ENCODE measurements at regions not wholly inside any gene's neighbourhood (a gene's known extent, or its start where the extent isn't known, plus 50 kb on each side); places are given as distances from the start of the nearest gene placed in this dataset.

DNA sequence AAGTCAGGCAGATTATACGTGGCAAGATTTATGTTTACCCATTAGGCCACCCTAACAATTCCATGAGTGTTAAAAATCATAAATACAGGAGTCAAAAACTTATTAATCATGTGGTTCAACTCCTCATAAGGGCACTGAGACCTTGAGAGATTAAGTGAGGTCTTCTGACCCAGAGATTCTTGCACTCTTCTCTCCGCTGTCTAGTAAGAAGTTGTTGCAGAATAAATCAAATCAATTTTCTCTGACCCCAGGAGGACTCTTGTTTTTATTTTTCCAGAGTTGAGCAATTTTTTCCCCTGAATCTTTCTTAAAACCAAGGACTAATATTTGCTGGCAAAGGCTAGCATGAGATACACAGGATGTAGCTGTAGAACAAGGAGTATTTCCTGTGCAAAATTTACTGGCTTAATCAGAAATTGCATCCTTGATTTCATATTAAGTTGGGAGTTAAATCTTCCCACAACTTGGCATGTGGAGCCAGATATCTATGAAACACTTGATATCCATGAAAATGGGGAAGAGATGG is 90.9 kb upstream of the PTHLH start:
- TF ChIP-seq, protein P1, sequence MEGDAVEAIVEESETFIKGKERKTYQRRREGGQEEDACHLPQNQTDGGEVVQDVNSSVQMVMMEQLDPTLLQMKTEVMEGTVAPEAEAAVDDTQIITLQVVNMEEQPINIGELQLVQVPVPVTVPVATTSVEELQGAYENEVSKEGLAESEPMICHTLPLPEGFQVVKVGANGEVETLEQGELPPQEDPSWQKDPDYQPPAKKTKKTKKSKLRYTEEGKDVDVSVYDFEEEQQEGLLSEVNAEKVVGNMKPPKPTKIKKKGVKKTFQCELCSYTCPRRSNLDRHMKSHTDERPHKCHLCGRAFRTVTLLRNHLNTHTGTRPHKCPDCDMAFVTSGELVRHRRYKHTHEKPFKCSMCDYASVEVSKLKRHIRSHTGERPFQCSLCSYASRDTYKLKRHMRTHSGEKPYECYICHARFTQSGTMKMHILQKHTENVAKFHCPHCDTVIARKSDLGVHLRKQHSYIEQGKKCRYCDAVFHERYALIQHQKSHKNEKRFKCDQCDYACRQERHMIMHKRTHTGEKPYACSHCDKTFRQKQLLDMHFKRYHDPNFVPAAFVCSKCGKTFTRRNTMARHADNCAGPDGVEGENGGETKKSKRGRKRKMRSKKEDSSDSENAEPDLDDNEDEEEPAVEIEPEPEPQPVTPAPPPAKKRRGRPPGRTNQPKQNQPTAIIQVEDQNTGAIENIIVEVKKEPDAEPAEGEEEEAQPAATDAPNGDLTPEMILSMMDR (conservative IDR thresholded peaks at IDR 0.05) = no peak
- no peak overlapping the region for H3K27ac ChIP-seq

DNA sequence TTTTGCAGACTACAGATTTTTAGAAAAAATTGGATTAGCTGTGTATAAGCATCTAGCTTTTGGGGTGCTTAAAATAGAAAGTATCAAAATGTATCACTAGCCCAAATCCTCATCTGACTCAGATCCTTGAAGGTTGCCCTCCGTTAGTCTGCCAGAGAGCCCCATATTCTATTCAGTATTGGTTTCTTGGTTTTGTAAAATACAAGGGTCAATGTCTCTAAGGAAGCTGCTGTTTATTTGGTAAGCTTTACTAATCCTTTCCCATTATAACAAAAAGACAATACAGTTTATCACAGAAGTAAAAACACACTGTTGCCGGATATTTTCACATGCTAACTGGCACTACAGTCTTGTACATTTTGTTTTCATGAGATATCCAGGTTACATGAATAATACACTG is 92.8 kb upstream of the PTHLH start:
- TF ChIP-seq, protein P1 (conservative IDR thresholded peaks at IDR 0.05) = no peak
- H3K27ac ChIP-seq = no peak overlapping the region

DNA sequence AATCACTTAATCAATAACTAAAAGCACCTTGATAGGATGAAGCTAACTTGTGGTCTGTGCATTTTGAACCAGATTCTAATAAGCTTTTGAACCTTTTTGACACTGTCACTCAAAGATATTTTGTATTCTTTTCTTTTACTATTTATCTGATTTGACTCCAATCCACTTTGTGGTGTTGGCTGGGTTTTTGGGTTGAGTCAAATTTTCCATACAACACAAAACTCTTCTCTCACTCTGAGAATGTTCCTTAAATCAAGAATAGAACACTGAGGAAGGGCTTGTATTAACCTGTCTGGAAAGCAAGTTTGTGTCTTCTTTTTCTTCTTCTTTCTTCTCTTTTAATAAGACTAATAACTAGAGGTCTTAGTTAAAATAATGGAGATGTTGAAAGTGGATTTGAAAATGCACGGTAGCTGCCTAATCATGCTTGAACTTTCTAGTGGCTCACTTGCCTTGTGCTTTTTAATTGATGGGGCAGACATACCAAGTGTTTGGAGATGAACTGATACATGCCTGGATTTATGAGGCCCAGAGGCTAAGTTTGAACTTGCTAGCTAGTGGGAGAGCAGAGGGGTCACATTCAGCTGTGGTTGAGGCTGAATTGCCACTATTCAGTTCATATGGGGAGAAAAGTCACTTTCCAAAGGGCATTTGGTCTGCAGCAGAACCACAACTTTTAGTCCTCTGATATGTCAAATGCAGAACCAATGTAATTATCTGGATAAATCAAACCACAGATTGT is 93.5 kb upstream of the PTHLH start:
- no peak overlapping the region for H3K27ac ChIP-seq
- TF ChIP-seq, protein P1 (conservative IDR thresholded peaks at IDR 0.05) = no peak

DNA sequence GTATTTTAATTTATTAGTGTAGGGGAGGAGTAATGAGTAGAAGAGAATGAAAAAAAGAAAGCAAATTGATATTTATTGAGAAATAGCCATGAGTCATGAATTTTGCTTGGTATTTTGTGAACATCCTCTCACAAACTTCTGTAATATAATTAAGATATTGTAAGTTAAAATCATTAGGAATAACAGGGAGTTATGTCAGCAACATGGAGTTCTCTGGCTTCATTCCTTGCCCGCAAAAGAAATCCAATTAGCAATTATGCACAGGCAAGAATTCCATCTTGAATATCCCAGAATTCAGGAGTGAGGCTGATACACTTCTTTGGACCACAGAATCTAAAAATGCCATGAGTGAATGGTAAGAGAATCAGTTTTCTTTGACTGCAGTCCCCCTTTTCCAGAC is 94.3 kb upstream of the PTHLH start:
- H3K27ac ChIP-seq = no peak overlapping the region
- TF ChIP-seq, protein P1 (conservative IDR thresholded peaks at IDR 0.05) = no peak

DNA sequence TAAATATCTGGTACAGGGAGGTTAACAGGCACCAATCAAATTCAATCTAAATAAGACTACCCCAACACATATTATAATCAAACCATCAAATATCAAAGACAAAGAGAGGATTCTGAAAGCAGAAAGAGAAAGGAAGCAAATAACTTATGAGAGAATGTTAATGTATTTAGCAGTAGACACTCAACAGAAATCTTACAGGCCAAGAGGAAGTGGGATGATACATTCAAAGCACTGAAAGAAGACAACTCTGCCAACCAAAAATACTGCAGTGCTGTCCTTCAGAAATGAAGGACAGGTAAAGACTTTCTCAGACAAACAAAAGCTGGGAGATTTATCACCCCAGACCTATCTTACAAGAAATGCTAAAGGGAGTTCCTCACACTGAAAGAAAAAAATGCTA is 95.9 kb upstream of the PTHLH start:
- no peak overlapping the region for H3K27ac ChIP-seq
- TF ChIP-seq, protein P1 (conservative IDR thresholded peaks at IDR 0.05) = no peak

DNA sequence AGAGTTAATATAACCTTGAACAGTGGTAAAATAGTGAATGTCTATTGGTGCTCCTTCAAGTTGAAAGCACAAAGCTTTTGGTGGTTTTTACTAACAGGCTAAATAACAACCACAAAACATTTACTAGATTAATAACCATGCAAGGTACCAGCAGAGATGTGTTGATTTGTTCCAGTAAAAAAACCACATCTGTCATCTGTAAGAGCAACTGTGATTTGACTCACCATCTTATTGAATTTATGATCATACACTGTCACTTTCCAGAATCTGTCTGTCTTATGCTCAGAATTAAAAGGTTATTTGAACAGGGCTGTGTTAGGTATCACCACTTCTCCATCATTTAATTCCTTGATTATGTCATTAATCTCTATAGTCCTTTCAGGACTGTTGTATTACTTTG is 107.0 kb upstream of the PTHLH start:
- TF ChIP-seq, protein P1 (conservative IDR thresholded peaks at IDR 0.05) = no peak
- H3K27ac ChIP-seq = no peak overlapping the region

DNA sequence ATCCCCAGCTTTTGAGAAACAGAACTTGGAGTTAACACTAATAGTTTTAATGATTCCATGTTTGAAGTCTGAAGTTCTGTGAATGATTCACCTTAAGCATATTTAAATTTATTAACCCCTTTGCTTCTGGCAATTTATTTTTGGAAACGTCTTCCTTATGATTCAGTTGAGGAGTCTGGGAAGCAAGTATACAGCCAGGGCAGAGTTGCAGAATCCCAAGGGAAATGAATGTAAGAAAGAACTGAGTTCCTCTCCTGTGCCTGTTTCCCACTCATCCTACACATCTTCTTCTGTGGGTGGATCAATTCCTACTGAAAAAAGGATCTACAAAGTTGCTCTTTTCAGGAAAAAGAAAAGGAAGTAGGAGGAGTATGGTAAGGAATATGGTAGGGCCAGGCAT is 108.2 kb upstream of the CCDC91 start:
- TF ChIP-seq, protein P1 (conservative IDR thresholded peaks at IDR 0.05) = no peak
- no peak overlapping the region for H3K27ac ChIP-seq

Data from VCaP (cell line).